K562 (cell line): ENCODE measurements at regions not wholly inside any gene's neighbourhood (a gene's known extent, or its start where the extent isn't known, plus 50 kb on each side); places are given as distances from the start of the nearest gene placed in this dataset.
A peak's percentile ranks its signal among the peaks of the same experiment; 100 is the strongest.

ENCODE experiments used
- ATAC-seq: fragments of 200-7000 bp; cut with Tn5 transposase; 3 replicates; pipeline ENCODE4 v1.9.1; 2020; ENCODE audit warnings: moderate library complexity
- BruUV-seq: library from RNA; stranded (reverse); fragments of 400-500 nt; replicated peaks from 2 replicates; lab custom pipeline; 2021; lab: Mats Ljungman, UMichigan
- CTCF ChIA-PET: fragments of 300-600 bp; formaldehyde crosslinking; extraction: SDS; loops from one replicate; lab custom pipeline; 2021; ENCODE audit warnings: low intra/inter-chr PET ratio; lab: Yijun Ruan, JAX
- POLR2A ChIA-PET: fragments of 300-600, 350-650 bp; sonication (Branson Sonifier 250); formaldehyde crosslinking; extraction: SDS; loops from one replicate; lab custom pipeline; 2021; ENCODE audit warnings: antibody characterized with exemption, inconsistent platforms; lab: Yijun Ruan, JAX
- DNase-seq, 4 experiments: peaks; one replicate each; pipeline versions ENCODE4 v3.0.0 to v3.0.0-alpha.2; 2011 to 2018; ENCODE audit warnings: low spot score in 3 of 4, mixed read lengths in 3 of 4; ENCODE audit errors: extremely low read depth in 1 of 4
- FAIRE-seq: peaks from 2 replicates; lab custom pipeline; 2011; peaks lifted over from hg19 to GRCh38; lab: Jason Lieb, UNC
- H2AFZ ChIP-seq: 2 replicates; pipeline ENCODE4 v1.6.0; 2011; ENCODE audit warnings: low read depth, low read length, control low read depth, inconsistent platforms
- H3K27ac ChIP-seq: fragments of 200-600 bp; 3 replicates; pipeline ENCODE4 v1.8.0; 2011; ENCODE audit warnings: low read depth, mild to moderate bottlenecking, control low read depth, inconsistent platforms, low read length, moderate library complexity, mixed read lengths; ENCODE audit errors: extremely low read depth
- H3K27me3 ChIP-seq, 2 experiments: fragments of 300-600 bp in 1 of 2; 2 replicates in 1 of 2; 3 replicates in 1 of 2; pipeline versions ENCODE4 v1.6.0 to v1.8.0; 2011; ENCODE audit warnings: inconsistent platforms in 2 of 2, low read length in 2 of 2, mild to moderate bottlenecking in 1 of 2, mixed read lengths in 1 of 2, moderate library complexity in 1 of 2; ENCODE audit not compliant: control insufficient read depth in 2 of 2, insufficient read depth in 2 of 2
- H3K36me3 ChIP-seq: fragments of 300-600 bp; 3 replicates; pipeline ENCODE4 v1.8.0; 2011; ENCODE audit warnings: mild to moderate bottlenecking, low read length, inconsistent platforms; ENCODE audit not compliant: control insufficient read depth, insufficient read depth
- H3K4me1 ChIP-seq, 2 experiments: fragments of 200-600 bp in 1 of 2; replicated peaks in 1 of 2; 2 replicates in 1 of 2; 3 replicates in 1 of 2; pipeline versions ENCODE4 v1.5.1 to v1.8.0; 2011; ENCODE audit warnings: inconsistent platforms in 2 of 2, low read length in 2 of 2, mild to moderate bottlenecking in 1 of 2, mixed read lengths in 1 of 2, moderate library complexity in 1 of 2; ENCODE audit not compliant: control insufficient read depth in 2 of 2, insufficient read depth in 2 of 2
- H3K4me2 ChIP-seq: 2 replicates; pipeline ENCODE4 v1.6.1; 2011; ENCODE audit warnings: low read length, control low read depth, inconsistent platforms, mixed read lengths; ENCODE audit not compliant: insufficient read depth
- H3K4me3 ChIP-seq: fragments of 200-600 bp; sonication (generic), shearing (Covaris generic); 2 replicates; pipeline ENCODE4 v1.5.1; 2016; ENCODE audit warnings: control low read depth, inconsistent platforms
- H3K79me2 ChIP-seq: fragments of 200-600 bp; 3 replicates; pipeline ENCODE4 v1.8.0; 2011; ENCODE audit warnings: low read length, inconsistent platforms; ENCODE audit not compliant: control insufficient read depth, insufficient read depth
- H3K9ac ChIP-seq, 2 experiments: 2 replicates each; pipeline versions ENCODE4 v1.6.0 to v1.6.1; 2011; ENCODE audit warnings: low read depth in 2 of 2, low read length in 2 of 2, control low read depth in 1 of 2, inconsistent platforms in 1 of 2, mild to moderate bottlenecking in 1 of 2, mixed read lengths in 1 of 2; ENCODE audit not compliant: insufficient read depth in 1 of 2
- H3K9me1 ChIP-seq: one replicate; pipeline ENCODE4 v1.6.0; 2011; ENCODE audit warnings: inconsistent platforms, mild to moderate bottlenecking, low read length, moderate library complexity; ENCODE audit not compliant: control insufficient read depth, insufficient read depth
- H3K9me3 ChIP-seq: replicated peaks from 2 replicates; pipeline ENCODE4 v1.5.1; 2011; ENCODE audit warnings: low read depth, low read length, inconsistent platforms; ENCODE audit not compliant: control insufficient read depth, insufficient read depth
- H4K20me1 ChIP-seq: replicated peaks from 2 replicates; pipeline ENCODE4 v1.6.1; 2011; ENCODE audit warnings: low read length, inconsistent platforms, mixed read lengths; ENCODE audit not compliant: control insufficient read depth, insufficient read depth
- ARNT ChIP-seq, 2 experiments: fragments of 450-650 bp; IDR thresholded peaks; 2 replicates each; pipeline ENCODE4 v1.6.1; 2016; ENCODE audit warnings: mild to moderate bottlenecking in 1 of 2
- CEBPB ChIP-seq: fragments of 450-650 bp; IDR thresholded peaks from 2 replicates; pipeline ENCODE4 v1.6.1; 2016; ENCODE audit warnings: missing genetic modification characterization, missing compliant biosample characterization
- JUN ChIP-seq, 2 experiments: sonication (generic) in 1 of 2; formaldehyde crosslinking in 1 of 2; IDR thresholded peaks; 2 replicates each; pipeline versions ENCODE4 v1.6.1 to v1.8.0; 2012 to 2022; ENCODE audit warnings: borderline replicate concordance in 2 of 2, mild to moderate bottlenecking in 2 of 2, improper control_type of control experiment in 1 of 2, low read depth in 1 of 2, low read length in 1 of 2, missing genetic modification reagents in 1 of 2
- SIN3A ChIP-seq, 2 experiments: fragments of 150-350 bp in 1 of 2; IDR thresholded peaks; 2 replicates each; pipeline ENCODE4 v1.6.1; 2011 to 2016; ENCODE audit warnings: borderline replicate concordance in 2 of 2, low read depth in 2 of 2, low read length in 2 of 2, mild to moderate bottlenecking in 2 of 2, moderate library complexity in 2 of 2; ENCODE audit not compliant: control insufficient read depth in 1 of 2
- TARDBP ChIP-seq: fragments of 450-650 bp; IDR thresholded peaks from 2 replicates; pipeline ENCODE4 v1.6.1; 2016
- ZNF583 ChIP-seq: fragments of 250-450 bp; sonication (Bioruptor Pico); IDR thresholded peaks from 2 replicates; pipeline ENCODE4 v1.4.0; 2020
- WGBS: fragments of 100-300 bp; shearing (Covaris generic); methylation state at CpG from one replicate; pipeline ENCODE4 v1.1.6; 2016; ENCODE audit warnings: low coverage, mixed read lengths; ENCODE audit not compliant: insufficient coverage; ENCODE audit errors: missing lambda C conversion rate; 5-methylcytosine and 5-hydroxymethylcytosine counted together
- in situ Hi-C: fragments of 300-500 bp; cut with MboI; formaldehyde crosslinking; loops from 4 replicates; pipeline ENCODE4 v1.15.0; 2018; ENCODE audit warnings: inconsistent platforms, mixed read lengths
- intact Hi-C: fragments of 100-400 bp; cut with micrococcal nuclease; formaldehyde crosslinking; loops from 2 replicates; pipeline ENCODE4 v1.14.2; 2022
- TF ChIP-seq, protein P1 (sequence below): fragments of 450-650 bp; IDR thresholded peaks from 2 replicates; pipeline ENCODE4 v1.6.1; 2018; ENCODE audit not compliant: partially characterized antibody

DNA sequence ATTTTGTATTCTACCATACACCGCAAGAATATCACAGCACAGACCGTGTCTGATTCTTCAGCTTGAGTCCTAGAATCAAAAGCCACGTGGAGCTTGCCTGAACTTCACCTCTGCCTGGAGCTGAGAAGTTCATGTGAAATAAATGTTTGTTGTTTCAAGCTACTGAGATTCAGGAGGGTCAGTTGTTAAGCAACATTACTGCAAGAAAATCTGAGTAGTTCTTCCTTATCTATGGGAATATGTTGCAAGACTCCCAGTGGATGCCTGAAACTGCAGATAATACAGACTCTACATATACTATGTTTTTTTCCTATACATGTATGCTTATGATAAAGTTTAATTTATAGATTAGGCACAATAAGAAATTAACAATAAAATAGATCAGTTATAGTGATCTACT lies 995.3 kb downstream of the TBC1D22A start:
- ChIA-PET POLR2A (no interaction called here), CTCF (no interaction called here)
- no TSS peak for BruUV-seq
- in situ Hi-C loops: no loop called here
- DNase-seq: no peak
- Histone ChIP-seq H3K4me2 (no peak overlapping the region), H3K9me3 (no peaks in the 10 kb centered on the region), H4K20me1 (no peaks in the 10 kb centered on the region), H3K9ac (no peak overlapping the region), H2AFZ (no peak overlapping the region), H3K27ac (no peak overlapping the region), H3K27me3 (no peaks in the 10 kb centered on the region), H3K4me1 (no peaks in the 10 kb centered on the region), H3K79me2 (no peaks in the 10 kb centered on the region), H3K36me3 (no peaks in the 10 kb centered on the region), H3K4me3 (no peak overlapping the region), H3K9me1 (no peaks in the 10 kb centered on the region)
- TF ChIP-seq TARDBP: no peak
- TF ChIP-seq ZNF583: no peak
- no peak for TF ChIP-seq JUN (IDR thresholded peaks at IDR 0.05; ENCODE audit: borderline replicate concordance, low read depth, low read length)
- no peak for TF ChIP-seq JUN (CRISPR knock-in tag; IDR thresholded peaks at IDR 0.05; ENCODE audit: borderline replicate concordance)
- no peak for TF ChIP-seq ARNT (IDR thresholded peaks at IDR 0.05)
- peak; percentile 74 for TF ChIP-seq CEBPB
- no peak for TF ChIP-seq SIN3A (IDR thresholded peaks at IDR 0.05; ENCODE audit: borderline replicate concordance in 2 of 2, control insufficient read depth in 1 of 2, low read depth in 2 of 2, low read length in 2 of 2)
- TF ChIP-seq, protein P1, sequence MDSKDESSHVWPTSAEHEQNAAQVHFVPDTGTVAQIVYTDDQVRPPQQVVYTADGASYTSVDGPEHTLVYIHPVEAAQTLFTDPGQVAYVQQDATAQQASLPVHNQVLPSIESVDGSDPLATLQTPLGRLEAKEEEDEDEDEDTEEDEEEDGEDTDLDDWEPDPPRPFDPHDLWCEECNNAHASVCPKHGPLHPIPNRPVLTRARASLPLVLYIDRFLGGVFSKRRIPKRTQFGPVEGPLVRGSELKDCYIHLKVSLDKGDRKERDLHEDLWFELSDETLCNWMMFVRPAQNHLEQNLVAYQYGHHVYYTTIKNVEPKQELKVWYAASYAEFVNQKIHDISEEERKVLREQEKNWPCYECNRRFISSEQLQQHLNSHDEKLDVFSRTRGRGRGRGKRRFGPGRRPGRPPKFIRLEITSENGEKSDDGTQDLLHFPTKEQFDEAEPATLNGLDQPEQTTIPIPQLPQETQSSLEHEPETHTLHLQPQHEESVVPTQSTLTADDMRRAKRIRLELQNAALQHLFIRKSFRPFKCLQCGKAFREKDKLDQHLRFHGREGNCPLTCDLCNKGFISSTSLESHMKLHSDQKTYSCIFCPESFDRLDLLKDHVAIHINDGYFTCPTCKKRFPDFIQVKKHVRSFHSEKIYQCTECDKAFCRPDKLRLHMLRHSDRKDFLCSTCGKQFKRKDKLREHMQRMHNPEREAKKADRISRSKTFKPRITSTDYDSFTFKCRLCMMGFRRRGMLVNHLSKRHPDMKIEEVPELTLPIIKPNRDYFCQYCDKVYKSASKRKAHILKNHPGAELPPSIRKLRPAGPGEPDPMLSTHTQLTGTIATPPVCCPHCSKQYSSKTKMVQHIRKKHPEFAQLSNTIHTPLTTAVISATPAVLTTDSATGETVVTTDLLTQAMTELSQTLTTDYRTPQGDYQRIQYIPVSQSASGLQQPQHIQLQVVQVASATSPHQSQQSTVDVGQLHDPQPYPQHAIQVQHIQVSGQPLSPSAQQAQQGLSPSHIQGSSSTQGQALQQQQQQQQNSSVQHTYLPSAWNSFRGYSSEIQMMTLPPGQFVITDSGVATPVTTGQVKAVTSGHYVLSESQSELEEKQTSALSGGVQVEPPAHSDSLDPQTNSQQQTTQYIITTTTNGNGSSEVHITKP: no peak
- FAIRE-seq: no peak
- intact Hi-C loops: no loop called here
- 74% methylated on average over 3 of the region's 3 CpGs for WGBS
- no peak for ATAC-seq
